ENCODE measurements at regions not wholly inside any gene's neighbourhood (a gene's known extent, or its start where the extent isn't known, plus 50 kb on each side); places are given as distances from the start of the nearest gene placed in this dataset.
"Not testable (repeated sequence)": the region's sequence is repeated elsewhere in the genome, so short reads cannot be mapped to it uniquely, and the experiment has no call there.

DNA sequence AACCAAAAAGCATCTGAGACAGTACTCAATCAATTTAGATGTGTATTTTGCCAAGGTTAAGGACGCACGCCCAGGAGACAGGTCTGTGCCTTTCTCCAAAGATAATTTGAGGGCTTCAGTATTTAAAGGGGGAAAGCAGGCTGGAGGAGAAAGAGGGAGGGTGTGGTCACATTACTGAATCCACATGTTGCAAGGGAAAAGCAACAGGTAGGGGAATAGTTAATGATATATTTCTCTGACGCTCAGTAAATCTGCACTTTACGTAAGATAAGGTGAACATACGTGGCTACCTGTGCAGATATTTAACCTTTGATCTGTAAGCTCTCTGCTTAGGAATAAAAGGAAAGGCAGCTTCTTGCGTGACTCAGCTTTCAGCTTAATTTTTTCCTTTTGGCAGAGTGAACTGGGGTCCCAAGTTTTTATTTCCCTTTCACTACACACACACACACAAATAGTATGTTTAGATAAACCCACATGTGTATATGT, 443.4 kb downstream of the NTRK2 start:
- in situ Hi-C loops (cut with MboI; ENCODE audit: low sequenced_read_pairs) = no loop called here

GRCh38 chr9:85112391-85112790, 442.9 kb downstream of the NTRK2 start:
- in situ Hi-C loops (cut with MboI; ENCODE audit: low sequenced_read_pairs) = no loop called here

- in situ Hi-C loops (cut with MboI; ENCODE audit: low sequenced_read_pairs) = no loop called here
Measured at GRCh38 chr9:85108746-85109145, 439.2 kb downstream of the NTRK2 start.

GRCh38 chr9:85108229-85108628, 438.7 kb downstream of the NTRK2 start:
- in situ Hi-C loops (cut with MboI; ENCODE audit: low sequenced_read_pairs) = no loop called here

GRCh38 chr9:85089188-85089969, 419.9 kb downstream of the NTRK2 start:
- in situ Hi-C loops (cut with MboI; ENCODE audit: low sequenced_read_pairs) = no loop called here

DNA sequence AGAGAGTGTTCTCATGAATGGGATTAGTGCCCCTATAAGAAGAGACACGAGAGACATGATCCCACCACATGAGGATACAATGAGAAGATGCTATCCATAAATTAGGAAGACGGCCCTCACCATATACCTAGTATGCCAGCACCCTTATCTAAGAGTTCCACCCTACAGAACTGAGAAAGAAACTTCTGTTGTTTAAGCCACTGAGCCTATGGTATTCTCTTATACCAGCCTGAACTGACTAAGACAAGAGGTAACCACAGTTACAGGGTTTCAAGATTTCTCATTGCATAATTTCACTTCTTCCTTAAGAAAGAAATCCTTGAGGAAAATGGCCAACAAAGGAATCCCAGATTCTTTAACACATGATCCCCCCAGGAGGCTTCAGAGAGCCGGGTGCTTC, 412.4 kb downstream of the NTRK2 start:
- in situ Hi-C loops (cut with MboI; ENCODE audit: low sequenced_read_pairs) = no loop called here

DNA sequence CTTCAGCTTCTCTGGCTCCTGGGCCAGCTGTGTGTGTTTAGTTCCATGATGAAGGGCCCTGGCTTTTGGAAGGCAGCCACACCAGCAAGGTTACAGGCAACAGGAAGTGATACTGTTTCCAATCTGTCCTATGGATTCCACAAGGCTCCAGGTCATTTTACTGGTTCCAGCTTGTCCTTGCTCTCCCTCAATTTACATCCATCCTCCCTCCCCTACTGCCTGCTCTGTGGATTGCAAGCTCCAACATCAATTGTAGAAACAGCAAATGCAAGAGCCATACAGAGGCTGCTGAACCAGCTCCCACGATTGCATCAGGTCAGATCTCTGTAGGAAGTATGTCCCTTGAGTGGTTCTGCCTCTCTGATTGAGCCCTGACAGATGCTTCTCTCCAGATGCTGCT, 409.8 kb downstream of the NTRK2 start:
- in situ Hi-C loops (cut with MboI; ENCODE audit: low sequenced_read_pairs) = no loop called here

GRCh38 chr9:85077944-85078343, 408.4 kb downstream of the NTRK2 start:
- in situ Hi-C loops (cut with MboI; ENCODE audit: low sequenced_read_pairs) = no loop called here

- in situ Hi-C loops (cut with MboI; ENCODE audit: low sequenced_read_pairs) = not testable (repeated sequence)
Measured at GRCh38 chr9:85077146-85077545, 407.6 kb downstream of the NTRK2 start.

All from HL-60/S4 (cell line).